Suprapubic skin (tissue), 4 donors: ENCODE measurements at regions not wholly inside any gene's neighbourhood (a gene's known extent, or its start where the extent isn't known, plus 50 kb on each side); places are given as distances from the start of the nearest gene placed in this dataset.

Experiments
- DNase-seq, 2 donors: peaks; one replicate each; pipeline ENCODE4 v3.0.0-alpha.2; 2019; ENCODE audit warnings: low spot score in 2 of 2
- H3K27ac ChIP-seq: fragments of 200-600 bp; sonication (generic); one replicate; pipeline ENCODE4 v1.5.1; 2019
- H3K27me3 ChIP-seq: fragments of 200-600 bp; sonication (generic); one replicate; pipeline ENCODE4 v1.5.1; 2019
- H3K36me3 ChIP-seq: fragments of 200-600 bp; sonication (generic); one replicate; pipeline ENCODE4 v1.5.1; 2019
- H3K4me1 ChIP-seq: fragments of 200-600 bp; sonication (generic); one replicate; pipeline ENCODE4 v1.5.1; 2019
- H3K4me3 ChIP-seq: fragments of 200-600 bp; sonication (generic); one replicate; pipeline ENCODE4 v1.5.1; 2019; ENCODE audit warnings: mild to moderate bottlenecking
- H3K9me3 ChIP-seq: fragments of 200-600 bp; sonication (generic); one replicate; pipeline ENCODE4 v1.5.1; 2019
- CTCF ChIP-seq, 2 donors: fragments of 200-600 bp in 1 of 2; fragments of 450-650 bp in 1 of 2; sonication (generic) in 1 of 2; IDR thresholded peaks; one replicate each; pipeline ENCODE4 v1.5.1; 2016 to 2019; ENCODE audit warnings: antibody characterized with exemption in 2 of 2, mild to moderate bottlenecking in 1 of 2, moderate library complexity in 1 of 2
- EP300 ChIP-seq: sonication (generic); formaldehyde crosslinking; IDR thresholded peaks from one replicate; pipeline ENCODE4 v1.6.1; 2017; ENCODE audit warnings: antibody characterized with exemption
- POLR2A ChIP-seq, 2 donors: fragments of 450-650 bp; IDR thresholded peaks; one replicate each; pipeline ENCODE4 v1.6.1; 2017; ENCODE audit warnings: antibody characterized with exemption in 2 of 2, mild to moderate bottlenecking in 2 of 2, moderate library complexity in 2 of 2
- POLR2AphosphoS5 ChIP-seq, 3 donors: sonication (generic); formaldehyde crosslinking; IDR thresholded peaks; one replicate each; pipeline ENCODE4 v1.6.1; 2017; ENCODE audit warnings: antibody characterized with exemption in 3 of 3
- WGBS: methylation state at CpG from one replicate; pipeline ENCODE4 v1.1.5; 2018; 5-methylcytosine and 5-hydroxymethylcytosine counted together

- no peaks in the 10 kb centered on the region for H3K36me3 ChIP-seq
- H3K27ac ChIP-seq = no peak overlapping the region
- H3K9me3 ChIP-seq = no peaks in the 10 kb centered on the region
- no peak for TF ChIP-seq POLR2A (IDR thresholded peaks at IDR 0.05)
- TF ChIP-seq EP300 = no peak
- TF ChIP-seq POLR2AphosphoS5 (IDR thresholded peaks at IDR 0.05) = no peak
- no peak for TF ChIP-seq CTCF (IDR thresholded peaks at IDR 0.05)
- H3K27me3 ChIP-seq = no peaks in the 10 kb centered on the region
- H3K4me3 ChIP-seq = no peak overlapping the region
- 92% methylated on average over 4 of the region's 4 CpGs for WGBS
- DNase-seq = no peak
- no peaks in the 10 kb centered on the region for H3K4me1 ChIP-seq
These were observed 250.2 kb upstream of the REG3G start for GRCh38 chr2:78775291-78775690.

GRCh38 chr2:78778756-78779510 is 246.6 kb upstream of the REG3G start:
- H3K4me3 ChIP-seq = no peak overlapping the region
- H3K9me3 ChIP-seq = no peaks in the 10 kb centered on the region
- no peaks in the 10 kb centered on the region for H3K36me3 ChIP-seq
- TF ChIP-seq POLR2AphosphoS5 (IDR thresholded peaks at IDR 0.05) = no peak
- no peak for TF ChIP-seq EP300
- TF ChIP-seq CTCF (IDR thresholded peaks at IDR 0.05) = no peak
- no peak for TF ChIP-seq POLR2A (IDR thresholded peaks at IDR 0.05)
- H3K4me1 ChIP-seq = no peaks in the 10 kb centered on the region
- H3K27ac ChIP-seq = no peak overlapping the region
- DNase-seq = no peak
- 94% methylated on average over 63 of the region's 69 CpGs for whole genome bisulfite sequencing
- H3K27me3 ChIP-seq = no peaks in the 10 kb centered on the region

GRCh38 chr2:78779761-78780160 is 245.7 kb upstream of the REG3G start:
- no peak overlapping the region for H3K4me3 ChIP-seq
- no peaks in the 10 kb centered on the region for H3K9me3 ChIP-seq
- no peak overlapping the region for H3K27ac ChIP-seq
- DNase-seq = no peak
- TF ChIP-seq POLR2AphosphoS5 (IDR thresholded peaks at IDR 0.05) (no peak), EP300 (no peak), CTCF (IDR thresholded peaks at IDR 0.05) (no peak), POLR2A (IDR thresholded peaks at IDR 0.05) (no peak)
- WGBS = 74% methylated on average over 12 of the region's 12 CpGs
- H3K4me1 ChIP-seq = no peaks in the 10 kb centered on the region
- H3K27me3 ChIP-seq = no peaks in the 10 kb centered on the region
- H3K36me3 ChIP-seq = no peaks in the 10 kb centered on the region

GRCh38 chr2:78780256-78780655 is 245.2 kb upstream of the REG3G start:
- no peaks in the 10 kb centered on the region for H3K4me1 ChIP-seq
- no peaks in the 10 kb centered on the region for H3K27me3 ChIP-seq
- no peak for DNase-seq
- no peak overlapping the region for H3K27ac ChIP-seq
- no peak overlapping the region for H3K4me3 ChIP-seq
- H3K9me3 ChIP-seq = no peaks in the 10 kb centered on the region
- no peak for TF ChIP-seq POLR2AphosphoS5 (IDR thresholded peaks at IDR 0.05)
- no peak for TF ChIP-seq POLR2A (IDR thresholded peaks at IDR 0.05)
- TF ChIP-seq EP300 = no peak
- no peak for TF ChIP-seq CTCF (IDR thresholded peaks at IDR 0.05)
- H3K36me3 ChIP-seq = no peaks in the 10 kb centered on the region
- 27% methylated on average over 5 of the region's 5 CpGs for WGBS

GRCh38 chr2:78780864-78781583 is 244.5 kb upstream of the REG3G start:
- Histone ChIP-seq H3K27ac (no peak overlapping the region), H3K36me3 (no peaks in the 10 kb centered on the region), H3K27me3 (no peaks in the 10 kb centered on the region), H3K4me1 (no peaks in the 10 kb centered on the region), H3K9me3 (no peaks in the 10 kb centered on the region), H3K4me3 (no peak overlapping the region)
- WGBS = 65% methylated on average over 7 of the region's 7 CpGs
- no peak for TF ChIP-seq CTCF (IDR thresholded peaks at IDR 0.05)
- no peak for TF ChIP-seq POLR2A (IDR thresholded peaks at IDR 0.05)
- TF ChIP-seq POLR2AphosphoS5 (IDR thresholded peaks at IDR 0.05) = no peak
- TF ChIP-seq EP300 = no peak
- no peak for DNase-seq
